HL-60/S4 treated with phorbol 12-myristate 13-acetate at 8.2 ng/mL for 4 days and 3 days (cell line): ENCODE measurements at regions not wholly inside any gene's neighbourhood (a gene's known extent, or its start where the extent isn't known, plus 50 kb on each side); places are given as distances from the start of the nearest gene placed in this dataset.

ENCODE experiments used
- in situ Hi-C: fragments of 300-500 bp; cut with MboI; formaldehyde crosslinking; loops from 2 replicates; pipeline ENCODE4 v1.15.0; 2022; ENCODE audit warnings: low sequenced_read_pairs

GRCh38 chr14:34027130-34027989 is 76.5 kb upstream of the EGLN3 start:
- in situ Hi-C loops, result no loop called here

- in situ Hi-C loops, result no loop called here
Observed at GRCh38 chr14:34025325-34026017, 74.6 kb upstream of the EGLN3 start.

GRCh38 chr14:34024768-34025144 is 73.9 kb upstream of the EGLN3 start:
- in situ Hi-C loops, result no loop called here

- in situ Hi-C loops, result no loop called here
Observed at GRCh38 chr14:34023824-34024767, 73.2 kb upstream of the EGLN3 start.

- in situ Hi-C loops, result no loop called here
Observed at GRCh38 chr14:34021096-34021495, 70.2 kb upstream of the EGLN3 start.

- in situ Hi-C loops, result no loop called here
Observed at GRCh38 chr14:34020014-34020413, 69.1 kb upstream of the EGLN3 start.

- in situ Hi-C loops, result no loop called here
Observed at GRCh38 chr14:34018564-34019244, 67.8 kb upstream of the EGLN3 start.

- in situ Hi-C loops, result no loop called here
Observed at GRCh38 chr14:34018125-34018524, 67.3 kb upstream of the EGLN3 start.

GRCh38 chr14:34015383-34015782 is 64.5 kb upstream of the EGLN3 start:
- in situ Hi-C loops, result no loop called here

GRCh38 chr14:34014936-34015335 is 64.1 kb upstream of the EGLN3 start:
- in situ Hi-C loops, result no loop called here

GRCh38 chr14:34013721-34014060 is 62.8 kb upstream of the EGLN3 start:
- in situ Hi-C loops, result no loop called here

- in situ Hi-C loops, result no loop called here
Observed at GRCh38 chr14:34012978-34013720, 62.3 kb upstream of the EGLN3 start.

GRCh38 chr14:34012369-34012768 is 61.5 kb upstream of the EGLN3 start:
- in situ Hi-C loops, result no loop called here

GRCh38 chr14:34009956-34010355 is 59.1 kb upstream of the EGLN3 start:
- in situ Hi-C loops, result no loop called here

GRCh38 chr14:34007902-34008301 is 57.0 kb upstream of the EGLN3 start:
- in situ Hi-C loops, result no loop called here

- in situ Hi-C loops, result no loop called here
Observed at GRCh38 chr14:34005901-34006300, 55.0 kb upstream of the EGLN3 start.

- in situ Hi-C loops, result no loop called here
Observed at GRCh38 chr14:34004881-34005280, 54.0 kb upstream of the EGLN3 start.

- in situ Hi-C loops, result no loop called here
Observed at GRCh38 chr14:34003691-34004090, 52.8 kb upstream of the EGLN3 start.

- in situ Hi-C loops, result no loop called here
Observed at GRCh38 chr14:34003082-34003668, 52.3 kb upstream of the EGLN3 start.
